Epithelial cell of esophagus (primary cell): ENCODE measurements at regions not wholly inside any gene's neighbourhood (a gene's known extent, or its start where the extent isn't known, plus 50 kb on each side); places are given as distances from the start of the nearest gene placed in this dataset.

Experiments used
- DNase-seq: peaks from one replicate; pipeline ENCODE4 v3.0.0; 2010; ENCODE audit warnings: low read depth
- H3K4me3 ChIP-seq: 2 replicates; pipeline ENCODE4 v1.5.1; 2011; ENCODE audit warnings: mild to moderate bottlenecking, low read length, control low read depth
- TF ChIP-seq, protein P1 (sequence below): IDR thresholded peaks from 2 replicates; pipeline ENCODE4 v1.5.1; 2011; ENCODE audit warnings: low read depth, mild to moderate bottlenecking, low read length, control low read depth, inconsistent platforms; ENCODE audit not compliant: insufficient read depth; ENCODE audit errors: missing control alignments

DNA sequence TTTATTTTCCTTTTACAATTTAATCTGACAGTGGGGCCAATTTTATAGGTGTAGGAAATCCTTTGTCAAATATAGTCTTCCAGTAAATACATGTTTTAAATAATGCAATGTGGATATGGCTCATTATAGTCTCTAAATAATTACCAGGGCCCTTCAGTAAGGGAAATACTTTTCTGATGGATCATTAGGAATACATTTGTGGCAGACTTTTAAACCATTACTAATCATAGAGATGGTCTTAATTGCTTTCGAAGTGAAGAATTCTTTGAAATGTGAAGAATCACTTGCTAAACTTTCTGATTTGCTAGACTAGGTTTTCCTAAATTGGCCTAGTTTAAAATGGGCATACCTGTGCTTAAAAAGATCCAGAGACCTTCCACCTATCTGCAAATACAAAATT, 105.6 kb upstream of the ELL2 start:
- TF ChIP-seq, protein P1, sequence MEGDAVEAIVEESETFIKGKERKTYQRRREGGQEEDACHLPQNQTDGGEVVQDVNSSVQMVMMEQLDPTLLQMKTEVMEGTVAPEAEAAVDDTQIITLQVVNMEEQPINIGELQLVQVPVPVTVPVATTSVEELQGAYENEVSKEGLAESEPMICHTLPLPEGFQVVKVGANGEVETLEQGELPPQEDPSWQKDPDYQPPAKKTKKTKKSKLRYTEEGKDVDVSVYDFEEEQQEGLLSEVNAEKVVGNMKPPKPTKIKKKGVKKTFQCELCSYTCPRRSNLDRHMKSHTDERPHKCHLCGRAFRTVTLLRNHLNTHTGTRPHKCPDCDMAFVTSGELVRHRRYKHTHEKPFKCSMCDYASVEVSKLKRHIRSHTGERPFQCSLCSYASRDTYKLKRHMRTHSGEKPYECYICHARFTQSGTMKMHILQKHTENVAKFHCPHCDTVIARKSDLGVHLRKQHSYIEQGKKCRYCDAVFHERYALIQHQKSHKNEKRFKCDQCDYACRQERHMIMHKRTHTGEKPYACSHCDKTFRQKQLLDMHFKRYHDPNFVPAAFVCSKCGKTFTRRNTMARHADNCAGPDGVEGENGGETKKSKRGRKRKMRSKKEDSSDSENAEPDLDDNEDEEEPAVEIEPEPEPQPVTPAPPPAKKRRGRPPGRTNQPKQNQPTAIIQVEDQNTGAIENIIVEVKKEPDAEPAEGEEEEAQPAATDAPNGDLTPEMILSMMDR = no peak
- DNase-seq = peak; percentile 37
- H3K4me3 ChIP-seq = no peak overlapping the region

DNA sequence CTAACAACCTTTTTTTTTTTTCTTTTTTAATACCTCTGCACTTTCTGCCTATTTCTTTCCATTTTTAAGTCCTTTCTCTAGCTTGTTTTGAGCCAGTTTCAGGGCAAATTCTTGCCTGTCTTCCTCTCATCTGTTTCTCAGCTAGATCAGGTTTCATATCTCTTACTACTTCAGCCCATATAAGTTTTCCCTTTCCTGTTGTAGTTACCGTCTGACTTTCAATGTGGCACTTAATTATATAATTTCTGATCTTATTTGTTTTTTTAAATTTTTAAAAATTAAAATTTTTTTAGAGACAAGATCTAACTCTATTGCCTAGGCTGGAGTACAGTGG, 104.7 kb upstream of the ELL2 start:
- TF ChIP-seq, protein P1 = no peak
- H3K4me3 ChIP-seq = no peak overlapping the region
- DNase-seq = no peak

DNA sequence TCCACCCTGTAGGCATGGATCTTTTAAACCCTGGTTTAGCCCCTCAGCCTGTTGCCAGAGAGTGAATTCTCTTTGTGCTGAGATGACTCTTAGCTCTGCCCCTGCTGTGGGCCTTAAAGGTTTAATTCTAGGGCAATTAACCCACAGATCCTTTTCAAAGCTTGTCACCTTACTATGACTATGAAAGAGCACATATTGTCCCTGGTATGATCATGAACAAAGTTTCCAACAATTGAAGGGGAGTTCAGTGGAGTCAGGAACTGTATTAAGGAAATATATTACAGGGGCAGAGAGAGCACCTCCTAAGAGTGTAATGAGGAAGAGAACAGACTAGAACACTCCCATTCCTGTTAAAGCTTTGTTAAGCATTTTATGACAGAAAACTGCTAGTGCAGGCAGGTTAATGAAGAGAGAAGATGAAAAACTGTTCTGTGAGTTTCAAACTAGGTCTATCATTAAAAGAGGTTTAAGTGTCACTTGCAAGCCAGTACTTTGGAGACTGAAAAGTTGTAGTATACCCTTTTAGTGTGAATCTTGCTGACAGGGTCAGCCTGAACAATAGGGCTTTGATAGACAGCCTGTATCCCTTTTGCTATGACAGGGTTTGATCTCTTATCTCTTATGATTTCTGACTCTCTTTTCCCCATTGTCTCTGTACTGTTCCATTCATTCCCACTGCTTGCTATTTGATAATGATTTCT, 104.2 kb upstream of the ELL2 start:
- no peak overlapping the region for H3K4me3 ChIP-seq
- DNase-seq = no peak
- TF ChIP-seq, protein P1 = no peak

DNA sequence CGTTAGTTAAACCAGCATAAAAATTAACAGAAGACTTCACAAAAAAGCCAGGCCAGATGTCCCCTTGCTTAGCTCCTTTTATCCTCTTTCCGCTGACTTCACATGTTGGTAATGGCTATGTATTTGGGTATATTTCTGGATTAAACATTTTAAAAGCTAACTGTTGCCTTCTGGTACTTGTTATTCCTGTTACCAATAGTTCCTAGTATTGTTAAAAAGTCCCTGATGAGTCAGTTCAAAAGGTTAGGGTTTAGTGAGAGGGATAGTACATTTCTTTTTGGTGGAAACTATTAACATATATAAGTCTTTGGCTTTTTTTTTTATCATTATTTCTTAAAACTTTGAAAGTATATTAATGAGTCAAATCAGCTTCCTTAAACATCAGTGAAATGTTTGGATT, 103.2 kb upstream of the ELL2 start:
- TF ChIP-seq, protein P1 = no peak
- DNase-seq = peak; percentile 29

DNA sequence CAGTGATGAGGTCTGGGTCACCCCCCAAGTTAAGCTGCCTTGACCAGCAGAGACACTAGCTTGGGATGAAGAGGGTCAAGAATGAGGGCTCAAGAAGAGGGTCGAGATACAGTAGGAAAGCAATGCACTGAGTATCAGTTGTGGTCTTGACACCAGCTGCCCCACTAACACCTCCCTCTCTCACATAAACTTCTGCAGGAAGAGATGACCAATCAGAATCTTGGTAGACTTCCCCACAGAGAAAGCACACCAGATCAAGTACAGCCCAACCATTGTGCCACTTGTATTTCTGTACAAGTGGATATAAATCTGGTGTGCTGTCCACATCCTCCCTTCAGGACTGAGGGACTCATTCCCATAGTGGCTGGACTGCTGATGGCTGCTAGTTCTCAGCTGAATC, 101.2 kb upstream of the ELL2 start:
- no peak overlapping the region for H3K4me3 ChIP-seq
- no peak for DNase-seq
- TF ChIP-seq, protein P1 = no peak

More for the DNA sequence above, 103.2 kb upstream of the ELL2 start:
- H3K4me3 ChIP-seq = no peak overlapping the region

DNA sequence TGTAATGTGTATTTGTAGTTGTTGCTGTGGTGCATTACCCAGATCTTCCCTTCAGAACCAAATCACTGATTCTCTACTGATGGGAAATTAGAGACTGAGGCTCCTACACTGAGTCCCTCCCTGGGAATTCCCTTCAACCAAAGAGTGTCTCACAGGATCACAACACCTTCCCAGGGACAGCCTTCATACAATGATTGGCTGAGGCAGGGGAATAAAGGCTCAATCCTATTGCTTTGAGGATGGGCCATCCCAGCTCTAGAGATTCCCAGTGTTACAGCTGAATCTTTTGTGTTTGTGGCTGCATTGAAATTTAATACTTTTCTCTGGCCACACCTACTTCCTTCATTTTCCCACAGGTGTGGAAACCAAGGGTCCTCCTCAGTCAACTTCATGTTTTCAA, 96.4 kb upstream of the ELL2 start:
- no peak for DNase-seq
- TF ChIP-seq, protein P1 = no peak
- no peak overlapping the region for H3K4me3 ChIP-seq

DNA sequence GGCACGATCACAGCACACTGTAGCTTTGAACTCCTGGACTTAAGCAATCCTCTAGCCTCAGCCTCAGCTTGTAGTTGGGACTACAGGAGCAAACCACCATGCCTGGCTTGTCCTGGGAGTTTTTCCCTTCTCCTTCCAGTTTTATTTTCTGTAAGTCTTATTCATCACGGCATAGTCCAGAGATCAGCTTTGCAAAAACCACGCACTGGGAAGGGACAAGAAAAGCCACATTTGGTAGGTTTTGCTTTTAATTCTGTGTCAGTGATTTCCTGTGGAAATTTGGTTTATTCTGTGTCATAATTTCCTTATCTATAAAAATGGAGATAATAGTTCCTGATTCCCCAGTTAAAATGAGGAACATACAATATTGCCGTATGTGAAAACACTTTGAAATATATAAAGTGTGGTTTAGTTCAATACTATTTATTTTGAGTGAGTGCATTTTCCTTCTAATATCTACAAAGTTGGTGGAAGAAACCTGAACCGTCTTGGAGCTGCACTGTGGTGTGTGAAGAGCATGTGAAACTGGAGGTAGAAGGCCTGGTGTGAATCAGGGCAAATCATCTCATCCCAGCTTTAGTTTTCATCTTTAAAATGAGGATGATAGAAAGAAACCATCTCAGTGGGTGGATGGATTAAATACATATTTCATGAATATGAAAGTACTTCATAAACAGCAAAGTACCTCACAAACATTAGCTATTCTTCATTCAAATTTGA, 92.8 kb upstream of the ELL2 start:
- DNase-seq = no peak
- no peak overlapping the region for H3K4me3 ChIP-seq
- TF ChIP-seq, protein P1 = no peak
